ENCODE measurements at regions not wholly inside any gene's neighbourhood (a gene's known extent, or its start where the extent isn't known, plus 50 kb on each side); places are given as distances from the start of the nearest gene placed in this dataset.

GRCh38 chr11:113634940-113635575 is 71.0 kb downstream of the TMPRSS5 start (continued):
- TF ChIP-seq DMBX1 (CRISPR knock-in tag; IDR thresholded peaks at IDR 0.05; ENCODE audit: borderline replicate concordance) (peak; percentile 77; the same call in 1 of the 2 replicates), HMGXB4 (CRISPR knock-in tag; IDR thresholded peaks at IDR 0.05) (no peak), XRCC5 (IDR thresholded peaks at IDR 0.05; ENCODE audit: low read depth, low read length) (no peak), POLR2H (tag; IDR thresholded peaks at IDR 0.05; ENCODE audit: low read depth) (no peak), MEIS2 (IDR thresholded peaks at IDR 0.05; ENCODE audit: partially characterized antibody) (no peak), TEAD2 (tag; IDR thresholded peaks at IDR 0.05) (no peak), NCOA2 (IDR thresholded peaks at IDR 0.05; ENCODE audit: partially characterized antibody in 2 of 2) (no peak), PCBP2 (IDR thresholded peaks at IDR 0.05; ENCODE audit: low read depth, low read length, poor library complexity, severe bottlenecking) (no peak), ZNF143 (CRISPR knock-in tag; IDR thresholded peaks at IDR 0.05) (no peak), ZNF41 (CRISPR knock-in tag; conservative IDR thresholded peaks at IDR 0.05) (no peak), ZNF445 (CRISPR knock-in tag; IDR thresholded peaks at IDR 0.05; ENCODE audit: low read depth) (no peak), RAD51 (IDR thresholded peaks at IDR 0.05; ENCODE audit: borderline replicate concordance, low read depth) (no peak), ZFP1 (CRISPR knock-in tag; IDR thresholded peaks at IDR 0.05) (no peak), HNRNPUL1 (IDR thresholded peaks at IDR 0.05; ENCODE audit: low read length) (no peak), NR2C2 (CRISPR knock-in tag; IDR thresholded peaks at IDR 0.05) (no peak), NR2C2 (tag; IDR thresholded peaks at IDR 0.05) (no peak), ZNF316 (IDR thresholded peaks at IDR 0.05) (peak; percentile 91), ZFP36 (IDR thresholded peaks at IDR 0.05; ENCODE audit: low read depth, low read length, partially characterized antibody) (no peak), SIX5 (IDR thresholded peaks at IDR 0.05; ENCODE audit: borderline replicate concordance in 1 of 2, insufficient read depth in 1 of 2, low read depth in 1 of 2, low read length in 2 of 2) (no peak), HINFP (tag; conservative IDR thresholded peaks at IDR 0.05; ENCODE audit: low read depth) (no peak), PREB (CRISPR knock-in tag; IDR thresholded peaks at IDR 0.05) (no peak), MBD2 (IDR thresholded peaks at IDR 0.05; ENCODE audit: borderline replicate concordance, low read depth) (no peak), PKNOX1 (IDR thresholded peaks at IDR 0.05) (no peak), FOS (IDR thresholded peaks at IDR 0.05; ENCODE audit: extremely low read depth, insufficient read length) (no peak), DIDO1 (tag; IDR thresholded peaks at IDR 0.05; ENCODE audit: low read depth) (no peak)

Data from K562 (cell line).